ENCODE measurements at regions not wholly inside any gene's neighbourhood (a gene's known extent, or its start where the extent isn't known, plus 50 kb on each side); places are given as distances from the start of the nearest gene placed in this dataset.
"Not testable (repeated sequence)": the region's sequence is repeated elsewhere in the genome, so short reads cannot be mapped to it uniquely, and the experiment has no call there.

DNA sequence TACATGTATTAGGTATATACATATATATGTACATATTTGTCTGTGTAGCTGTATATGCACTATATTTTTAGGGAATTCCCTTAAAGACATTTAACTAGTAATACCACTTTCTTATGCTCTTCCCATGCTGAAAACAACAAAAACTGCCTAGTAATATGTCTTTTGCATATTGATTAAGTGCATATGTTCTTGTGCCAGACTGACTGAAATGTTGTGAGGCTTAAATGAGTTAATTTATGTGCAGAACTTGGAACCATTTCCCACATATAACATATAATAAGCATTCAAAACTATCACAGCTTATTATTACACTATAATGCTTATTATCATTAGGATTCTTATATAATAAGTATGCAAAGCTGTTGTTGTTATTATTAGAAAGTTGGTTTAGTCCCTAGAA, 318.0 kb upstream of the KCNMB2 start:
- ATAC-seq (no peak), DNase-seq (no peak)
- H3K9me3 ChIP-seq (ENCODE audit: control insufficient read depth, low read length, poor library complexity, severe bottlenecking): no peaks in the 10 kb centered on the region
- Mint-ChIP-seq H3K36me3 (ENCODE audit: low read depth) (peaks cover 2% of the 10 kb centered on the region), H3K4me1 (no peaks in the 10 kb centered on the region), H3K4me3 (no peak overlapping the region), H3K27me3 (no peaks in the 10 kb centered on the region), H3K27ac (no peak overlapping the region)

DNA sequence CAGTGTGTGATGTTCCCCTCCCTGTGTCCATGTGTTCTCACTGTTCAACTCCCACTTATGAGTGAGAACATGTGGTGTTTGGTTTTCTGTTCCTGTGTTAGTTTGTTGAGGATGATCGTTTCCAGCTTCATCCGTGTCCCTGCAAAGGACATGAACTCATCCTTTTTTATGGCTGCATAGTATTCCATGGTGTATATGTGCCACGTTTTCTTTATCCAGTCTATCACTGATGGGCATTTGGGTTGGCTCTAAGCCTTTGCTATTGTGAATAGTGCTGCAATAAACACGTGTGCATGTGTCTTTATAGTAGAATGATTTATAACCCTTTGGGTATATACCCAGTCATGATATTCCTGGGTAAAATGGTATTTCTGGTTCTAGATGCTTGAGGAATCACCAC, 316.6 kb upstream of the KCNMB2 start:
- not testable (repeated sequence) for H3K27me3 Mint-ChIP-seq; H3K4me3 Mint-ChIP-seq; DNase-seq; H3K9me3 ChIP-seq (ENCODE audit: control insufficient read depth, low read length, poor library complexity, severe bottlenecking); H3K27ac Mint-ChIP-seq; ATAC-seq; H3K36me3 Mint-ChIP-seq (ENCODE audit: low read depth); H3K4me1 Mint-ChIP-seq

DNA sequence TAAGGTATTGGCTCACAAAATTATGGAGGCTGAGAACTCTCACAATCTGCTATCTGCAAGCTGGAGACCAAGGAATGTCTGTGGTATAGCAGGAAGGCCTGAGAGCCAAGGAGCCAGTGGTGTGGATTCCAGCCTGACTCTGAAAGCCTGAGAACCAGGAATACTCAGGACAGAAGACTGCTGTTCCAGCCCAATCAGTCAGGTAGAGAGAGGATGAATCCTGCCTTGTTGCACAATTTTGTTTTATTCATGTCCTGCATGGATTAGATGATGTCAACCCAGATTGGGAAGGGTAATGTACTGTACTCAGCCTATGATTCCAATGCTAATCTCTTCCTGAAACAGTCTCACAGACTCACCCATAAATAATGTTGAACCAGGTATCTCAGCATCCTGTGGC, 312.4 kb upstream of the KCNMB2 start:
- H3K36me3 Mint-ChIP-seq (ENCODE audit: low read depth): peaks cover 2% of the 10 kb centered on the region
- no peak overlapping the region for H3K4me3 Mint-ChIP-seq
- no peaks in the 10 kb centered on the region for H3K27me3 Mint-ChIP-seq
- H3K9me3 ChIP-seq (ENCODE audit: control insufficient read depth, low read length, poor library complexity, severe bottlenecking): no peaks in the 10 kb centered on the region
- H3K27ac Mint-ChIP-seq: no peak overlapping the region
- ATAC-seq (no peak), DNase-seq (no peak)
- H3K4me1 Mint-ChIP-seq: no peaks in the 10 kb centered on the region

GRCh38 chr3:178226094-178226493, 310.1 kb upstream of the KCNMB2 start:
- no peaks in the 10 kb centered on the region for H3K9me3 ChIP-seq (ENCODE audit: control insufficient read depth, low read length, poor library complexity, severe bottlenecking)

GRCh38 chr3:178231645-178232044, 304.6 kb upstream of the KCNMB2 start:
- H3K9me3 ChIP-seq (ENCODE audit: control insufficient read depth, low read length, poor library complexity, severe bottlenecking): peaks cover 2% of the 10 kb centered on the region
- H3K36me3 Mint-ChIP-seq (ENCODE audit: low read depth): peaks cover 2% of the 10 kb centered on the region
- DNase-seq: no peak
- no peak overlapping the region for H3K4me3 Mint-ChIP-seq
- peaks cover 2% of the 10 kb centered on the region for H3K4me1 Mint-ChIP-seq
- H3K27ac Mint-ChIP-seq: no peak overlapping the region
- H3K27me3 Mint-ChIP-seq: no peaks in the 10 kb centered on the region
- ATAC-seq: no peak

More at GRCh38 chr3:178226094-178226493, 310.1 kb upstream of the KCNMB2 start:
- Mint-ChIP-seq H3K4me1 (no peaks in the 10 kb centered on the region), H3K27me3 (no peaks in the 10 kb centered on the region), H3K4me3 (no peak overlapping the region), H3K36me3 (ENCODE audit: low read depth) (peaks cover 2% of the 10 kb centered on the region), H3K27ac (no peak overlapping the region)
- DNase-seq: no peak
- no peak for ATAC-seq

- no peak for ATAC-seq
- no peak overlapping the region for H3K4me3 Mint-ChIP-seq
- H3K27ac Mint-ChIP-seq: no peak overlapping the region
- peaks cover 2% of the 10 kb centered on the region for H3K9me3 ChIP-seq (ENCODE audit: control insufficient read depth, low read length, poor library complexity, severe bottlenecking)
- peaks cover 2% of the 10 kb centered on the region for H3K4me1 Mint-ChIP-seq
- H3K27me3 Mint-ChIP-seq: peaks cover 5% of the 10 kb centered on the region
- DNase-seq: no peak
- peaks cover 2% of the 10 kb centered on the region for H3K36me3 Mint-ChIP-seq (ENCODE audit: low read depth)
Observed at GRCh38 chr3:178233371-178234071, 302.7 kb upstream of the KCNMB2 start.

DNA sequence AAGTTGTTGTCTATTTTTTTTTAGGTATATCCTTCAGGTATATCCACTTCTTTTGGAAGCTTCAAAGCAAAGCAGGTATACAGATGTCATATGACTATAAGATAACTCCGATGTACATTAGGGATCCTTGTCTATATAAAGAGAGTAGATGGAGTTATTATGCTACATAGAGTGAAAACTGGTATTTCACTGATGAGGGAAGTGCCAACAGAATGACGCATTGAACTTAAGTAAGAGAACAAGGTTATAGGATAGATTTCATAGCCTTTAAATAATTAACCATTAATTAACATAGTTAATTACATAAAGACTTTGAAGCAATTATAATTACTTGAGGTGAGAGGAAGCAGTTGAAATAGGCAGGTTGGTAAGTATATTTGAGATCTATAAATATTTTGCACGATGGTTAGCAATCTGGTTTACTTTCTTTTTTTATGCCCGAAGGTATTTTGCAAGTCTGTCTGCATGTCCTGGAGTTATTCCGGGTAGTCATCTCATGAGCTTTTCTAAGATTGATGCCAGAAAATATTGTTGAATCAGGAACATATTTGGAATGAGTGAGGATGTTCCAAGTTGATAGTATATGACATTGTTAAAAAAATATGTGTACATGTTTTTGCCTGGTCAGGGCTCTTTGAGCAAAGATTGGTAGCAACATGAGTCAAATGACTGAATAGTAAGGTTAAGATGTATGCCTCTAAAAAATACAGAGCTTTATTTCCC, 299.5 kb upstream of the KCNMB2 start:
- peaks cover 2% of the 10 kb centered on the region for H3K4me1 Mint-ChIP-seq
- H3K9me3 ChIP-seq (ENCODE audit: control insufficient read depth, low read length, poor library complexity, severe bottlenecking): peaks cover 2% of the 10 kb centered on the region
- no peak overlapping the region for H3K4me3 Mint-ChIP-seq
- no peak for ATAC-seq
- H3K36me3 Mint-ChIP-seq (ENCODE audit: low read depth): no peaks in the 10 kb centered on the region
- H3K27ac Mint-ChIP-seq: no peak overlapping the region
- no peak for DNase-seq
- peaks cover 10% of the 10 kb centered on the region for H3K27me3 Mint-ChIP-seq

GRCh38 chr3:178238179-178238578, 298.1 kb upstream of the KCNMB2 start:
- DNase-seq: no peak
- no peak overlapping the region for H3K27ac Mint-ChIP-seq
- H3K4me1 Mint-ChIP-seq: peaks cover 2% of the 10 kb centered on the region
- H3K4me3 Mint-ChIP-seq: no peak overlapping the region
- no peak for ATAC-seq
- H3K27me3 Mint-ChIP-seq: peaks cover 10% of the 10 kb centered on the region
- peaks cover 2% of the 10 kb centered on the region for H3K9me3 ChIP-seq (ENCODE audit: control insufficient read depth, low read length, poor library complexity, severe bottlenecking)
- H3K36me3 Mint-ChIP-seq (ENCODE audit: low read depth): no peaks in the 10 kb centered on the region

DNA sequence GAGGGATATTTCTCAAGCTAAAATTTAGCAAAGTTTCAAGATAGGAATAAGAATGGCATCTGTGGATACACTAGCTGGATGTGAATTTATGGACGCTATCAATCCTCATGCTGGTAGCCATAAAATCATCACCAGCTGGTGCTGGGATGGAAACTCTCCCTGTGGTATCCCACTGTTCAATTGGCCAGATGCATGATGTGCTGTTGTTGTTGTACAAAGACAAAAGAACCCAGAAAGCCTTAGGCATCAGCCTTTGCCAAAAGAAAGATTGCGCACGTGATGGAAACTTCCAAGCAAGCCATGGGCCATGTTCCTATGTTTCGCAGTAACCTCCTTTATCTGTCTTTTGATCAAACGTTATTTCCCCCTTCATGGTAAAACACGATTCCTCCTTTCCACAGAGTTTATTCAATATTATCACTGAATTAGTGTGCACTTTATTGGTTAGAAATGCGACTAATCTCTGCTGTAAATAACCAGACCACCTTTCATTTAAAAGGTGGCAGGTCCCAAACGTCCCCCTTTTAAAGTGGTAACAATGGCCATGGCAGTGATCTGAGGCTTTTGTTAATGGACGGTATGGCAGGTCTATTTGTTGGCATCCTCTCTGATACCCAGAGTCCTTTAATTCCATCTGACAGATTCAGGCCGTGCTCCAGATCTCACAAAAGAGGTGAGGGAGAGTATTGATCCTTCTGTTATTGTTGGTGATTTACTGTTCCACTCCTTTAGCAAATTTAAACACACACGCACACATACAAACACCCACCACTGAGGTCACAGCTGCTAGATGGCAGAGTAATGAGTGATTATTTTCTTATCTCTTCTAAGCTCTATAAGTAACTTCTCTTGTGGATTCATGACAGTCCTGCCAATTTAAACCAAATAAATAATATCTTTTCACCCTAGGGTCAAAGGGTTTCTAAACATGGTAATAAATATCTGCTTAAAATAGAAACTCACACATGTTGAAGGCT, 291.2 kb upstream of the KCNMB2 start:
- DNase-seq (no peak), ATAC-seq (no peak)
- Mint-ChIP-seq H3K27ac (no peak overlapping the region), H3K4me1 (no peaks in the 10 kb centered on the region), H3K4me3 (no peak overlapping the region), H3K27me3 (peaks cover 15% of the 10 kb centered on the region), H3K36me3 (ENCODE audit: low read depth) (no peaks in the 10 kb centered on the region)
- no peaks in the 10 kb centered on the region for H3K9me3 ChIP-seq (ENCODE audit: control insufficient read depth, low read length, poor library complexity, severe bottlenecking)

- no peak overlapping the region for H3K4me3 Mint-ChIP-seq
- no peak overlapping the region for H3K27ac Mint-ChIP-seq
- ATAC-seq: no peak
- no peaks in the 10 kb centered on the region for H3K9me3 ChIP-seq (ENCODE audit: control insufficient read depth, low read length, poor library complexity, severe bottlenecking)
- DNase-seq: no peak
- no peaks in the 10 kb centered on the region for H3K4me1 Mint-ChIP-seq
- peaks cover 15% of the 10 kb centered on the region for H3K27me3 Mint-ChIP-seq
- no peaks in the 10 kb centered on the region for H3K36me3 Mint-ChIP-seq (ENCODE audit: low read depth)
Observed at GRCh38 chr3:178246004-178246403, 290.2 kb upstream of the KCNMB2 start.

DNA sequence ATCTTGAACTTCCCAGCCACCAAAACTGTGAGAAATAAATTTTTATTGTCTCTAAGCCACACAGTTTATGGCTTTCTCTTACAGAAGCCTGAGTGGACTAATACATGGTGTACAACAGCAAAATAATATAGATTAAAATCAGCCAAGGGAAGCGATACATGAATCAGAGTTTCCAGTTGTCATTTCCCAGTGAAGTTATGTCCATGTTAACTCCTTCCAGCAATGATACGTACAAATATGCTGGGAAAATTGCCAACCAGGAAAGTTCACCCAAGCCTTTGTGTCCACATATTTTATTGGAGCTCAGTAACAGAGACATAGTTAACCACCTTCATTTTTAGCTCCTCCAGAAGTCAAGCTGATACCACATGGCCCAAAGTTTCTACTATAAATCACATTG, 280.9 kb upstream of the KCNMB2 start:
- Mint-ChIP-seq H3K36me3 (ENCODE audit: low read depth) (no peaks in the 10 kb centered on the region), H3K27me3 (no peaks in the 10 kb centered on the region), H3K27ac (no peak overlapping the region), H3K4me1 (no peaks in the 10 kb centered on the region), H3K4me3 (no peak overlapping the region)
- no peak for ATAC-seq
- no peak for DNase-seq
- H3K9me3 ChIP-seq (ENCODE audit: control insufficient read depth, low read length, poor library complexity, severe bottlenecking): no peaks in the 10 kb centered on the region

DNA sequence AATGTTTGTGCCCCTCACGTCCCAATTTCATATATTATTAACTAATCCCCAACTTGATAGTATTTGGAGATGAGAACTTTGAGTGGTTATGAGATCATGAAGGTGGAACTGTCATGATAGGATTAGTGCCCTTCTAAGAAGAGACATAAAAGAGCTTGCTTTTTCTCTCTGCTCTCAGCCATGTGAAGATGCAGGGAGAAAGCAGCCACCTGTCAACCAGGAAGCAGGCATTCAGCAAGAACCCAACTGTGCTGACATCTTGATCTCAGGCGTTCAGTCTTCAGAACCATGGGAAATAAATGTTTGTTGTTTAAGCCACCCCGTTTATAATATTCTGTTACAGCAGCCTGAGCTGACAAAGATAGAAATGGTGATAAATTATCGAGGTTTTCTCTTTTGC, 278.7 kb upstream of the KCNMB2 start:
- H3K9me3 ChIP-seq (ENCODE audit: control insufficient read depth, low read length, poor library complexity, severe bottlenecking): no peaks in the 10 kb centered on the region
- Mint-ChIP-seq H3K4me3 (no peak overlapping the region), H3K27ac (no peak overlapping the region), H3K4me1 (no peaks in the 10 kb centered on the region), H3K36me3 (ENCODE audit: low read depth) (no peaks in the 10 kb centered on the region), H3K27me3 (no peaks in the 10 kb centered on the region)
- DNase-seq (no peak), ATAC-seq (no peak)

- Mint-ChIP-seq H3K27ac (no peak overlapping the region), H3K4me1 (no peaks in the 10 kb centered on the region), H3K27me3 (no peaks in the 10 kb centered on the region), H3K36me3 (ENCODE audit: low read depth) (no peaks in the 10 kb centered on the region), H3K4me3 (no peak overlapping the region)
- DNase-seq: no peak
- ATAC-seq: no peak
- no peaks in the 10 kb centered on the region for H3K9me3 ChIP-seq (ENCODE audit: control insufficient read depth, low read length, poor library complexity, severe bottlenecking)
Observed at GRCh38 chr3:178258121-178258520, 278.1 kb upstream of the KCNMB2 start.
